Kidney epithelial cell (primary cell): ENCODE measurements at regions not wholly inside any gene's neighbourhood (a gene's known extent, or its start where the extent isn't known, plus 50 kb on each side); places are given as distances from the start of the nearest gene placed in this dataset.

ENCODE experiments used
- DNase-seq: peaks from one replicate; pipeline ENCODE4 v3.0.0-alpha.2; 2010; ENCODE audit warnings: low read depth
- H3K27me3 ChIP-seq: 2 replicates; pipeline ENCODE4 v1.6.0; 2011; ENCODE audit warnings: low read length; ENCODE audit not compliant: control insufficient read depth, insufficient read depth
- H3K36me3 ChIP-seq: 2 replicates; pipeline ENCODE4 v1.5.1; 2011; ENCODE audit warnings: low read length; ENCODE audit not compliant: control insufficient read depth, insufficient read depth
- H3K4me3 ChIP-seq: 2 replicates; pipeline ENCODE4 v1.5.1; 2011; ENCODE audit warnings: low read depth, mild to moderate bottlenecking, control low read depth, low read length
- CTCF ChIP-seq: IDR thresholded peaks from 2 replicates; pipeline ENCODE4 v1.5.1; 2011; ENCODE audit warnings: mild to moderate bottlenecking, moderate library complexity, low read length, control low read depth, inconsistent platforms; ENCODE audit not compliant: insufficient read depth, poor library complexity, severe bottlenecking

GRCh38 chr2:142725386-142725785, 152.1 kb upstream of the KYNU start:
- no peaks in the 10 kb centered on the region for H3K27me3 ChIP-seq
- no peak overlapping the region for H3K4me3 ChIP-seq
- DNase-seq: no peak
- TF ChIP-seq CTCF: no peak
- H3K36me3 ChIP-seq: no peaks in the 10 kb centered on the region

DNA sequence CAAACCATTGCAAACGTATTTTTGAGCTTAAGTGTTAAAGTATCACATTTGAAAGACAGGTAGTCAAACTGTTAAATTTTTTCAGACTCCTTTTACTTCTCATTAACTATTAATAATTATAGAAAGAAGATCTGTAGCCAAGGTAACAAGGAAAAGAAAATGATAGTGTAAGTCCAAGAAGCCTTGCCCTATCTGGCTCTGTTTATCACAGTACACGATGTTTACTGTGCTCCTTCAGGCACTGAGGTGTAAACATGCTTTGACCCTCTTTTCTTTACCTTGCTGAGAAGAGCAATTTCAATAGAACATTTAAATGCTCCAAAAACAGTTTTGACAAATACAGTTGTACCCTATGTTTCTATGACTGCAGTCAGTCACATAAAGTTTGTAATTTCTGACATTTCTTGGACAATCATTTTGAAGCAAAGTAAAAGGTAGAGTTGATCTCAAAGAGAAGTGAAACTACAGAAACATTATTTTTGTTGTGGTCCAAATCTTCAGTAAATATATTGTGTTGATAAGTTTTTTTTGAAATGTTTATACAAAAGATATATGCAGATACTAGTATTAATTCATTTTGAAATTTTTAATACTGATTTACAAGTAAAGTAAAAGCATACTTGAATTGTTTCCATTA, 152.6 kb upstream of the KYNU start:
- Histone ChIP-seq H3K27me3 (no peaks in the 10 kb centered on the region), H3K4me3 (no peak overlapping the region), H3K36me3 (no peaks in the 10 kb centered on the region)
- no peak for TF ChIP-seq CTCF
- no peak for DNase-seq

DNA sequence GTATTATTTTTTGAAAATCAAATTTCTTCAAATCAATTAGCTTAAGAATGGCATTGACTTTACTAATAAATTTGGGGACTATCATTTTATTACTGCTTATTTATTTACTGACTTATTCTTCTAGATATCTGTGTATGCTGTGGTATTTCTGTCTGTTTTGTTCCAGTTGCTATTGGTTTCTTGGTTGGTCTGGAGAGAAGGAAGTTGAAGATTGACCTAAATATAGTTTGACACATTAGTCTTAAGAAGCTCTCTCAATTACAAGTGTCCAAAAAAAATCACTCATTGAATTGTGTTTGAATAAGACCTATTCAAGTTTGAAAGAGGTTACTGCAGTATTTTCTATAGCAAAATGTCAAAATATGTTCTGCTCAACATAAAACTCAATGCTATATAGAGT, 153.3 kb upstream of the KYNU start:
- no peaks in the 10 kb centered on the region for H3K27me3 ChIP-seq
- no peak overlapping the region for H3K4me3 ChIP-seq
- no peaks in the 10 kb centered on the region for H3K36me3 ChIP-seq
- TF ChIP-seq CTCF: no peak
- DNase-seq: no peak

- Histone ChIP-seq H3K4me3 (no peak overlapping the region), H3K27me3 (no peaks in the 10 kb centered on the region), H3K36me3 (no peaks in the 10 kb centered on the region)
- DNase-seq: no peak
- TF ChIP-seq CTCF: no peak
Observed at GRCh38 chr2:142723236-142723635, 154.2 kb upstream of the KYNU start.

DNA sequence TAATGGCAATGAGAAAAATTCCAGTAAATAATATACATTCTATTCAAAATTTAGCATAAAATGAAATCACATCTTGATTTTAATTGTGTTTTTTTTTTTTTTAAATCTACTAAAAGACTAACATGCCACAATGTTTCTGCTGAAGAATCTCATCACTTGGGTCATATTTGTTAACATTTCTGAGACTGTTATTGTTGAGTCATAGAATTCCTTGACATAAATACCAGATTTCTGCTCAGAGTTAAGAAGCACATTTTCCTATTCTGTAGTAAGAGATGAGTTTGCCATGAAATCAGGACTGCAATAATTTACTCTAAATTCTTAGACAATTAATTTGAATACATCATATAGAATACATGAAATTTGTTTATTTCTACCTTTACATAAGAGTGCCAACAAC, 154.9 kb upstream of the KYNU start:
- Histone ChIP-seq H3K27me3 (no peaks in the 10 kb centered on the region), H3K4me3 (no peak overlapping the region), H3K36me3 (no peaks in the 10 kb centered on the region)
- no peak for TF ChIP-seq CTCF
- DNase-seq: no peak

- Histone ChIP-seq H3K27me3 (no peaks in the 10 kb centered on the region), H3K4me3 (no peak overlapping the region), H3K36me3 (no peaks in the 10 kb centered on the region)
- TF ChIP-seq CTCF: no peak
- DNase-seq: no peak
Observed at GRCh38 chr2:142722086-142722485, 155.4 kb upstream of the KYNU start.
